H1 (cell line): ENCODE measurements at regions not wholly inside any gene's neighbourhood (a gene's known extent, or its start where the extent isn't known, plus 50 kb on each side); places are given as distances from the start of the nearest gene placed in this dataset.

Source experiments
- BCL11A ChIP-seq, 2 experiments: IDR thresholded peaks; one replicate each; pipeline ENCODE4 v1.6.1; 2011; ENCODE audit warnings: low read depth in 2 of 2, low read length in 2 of 2, mild to moderate bottlenecking in 2 of 2
- CHD1 ChIP-seq: IDR thresholded peaks from 2 replicates; pipeline ENCODE4 v1.6.1; 2012; ENCODE audit warnings: low read depth, low read length, improper control_type of control experiment
- MAFK ChIP-seq: IDR thresholded peaks from 2 replicates; pipeline ENCODE4 v1.6.1; 2012; ENCODE audit warnings: low read depth, mild to moderate bottlenecking, improper control_type of control experiment, low read length
- NANOG ChIP-seq: IDR thresholded peaks from 2 replicates; pipeline ENCODE4 v1.6.1; 2011; ENCODE audit warnings: low read length, low read depth, mild to moderate bottlenecking, inconsistent platforms; ENCODE audit not compliant: insufficient read depth, poor library complexity, severe bottlenecking
- SP4 ChIP-seq: IDR thresholded peaks from 2 replicates; pipeline ENCODE4 v1.6.1; 2012; ENCODE audit warnings: low read length, inconsistent platforms
- TF ChIP-seq, protein P1 (sequence below): IDR thresholded peaks from 2 replicates; pipeline ENCODE4 v1.6.1; 2012; ENCODE audit warnings: inconsistent platforms
- TF ChIP-seq, protein P2 (sequence below), 3 experiments: IDR thresholded peaks; 1 replicate in 2 of 3; 2 replicates in 1 of 3; pipeline versions ENCODE4 v1.5.1 to v1.6.1; 2011; ENCODE audit warnings: low read length in 3 of 3, mild to moderate bottlenecking in 3 of 3, inconsistent platforms in 2 of 3, low read depth in 1 of 3, moderate library complexity in 1 of 3; ENCODE audit not compliant: insufficient read depth in 1 of 3; ENCODE audit errors: control extremely low read depth in 1 of 3
- TF ChIP-seq, protein P3 (sequence below): fragments of 300-600 bp; sonication (generic); IDR thresholded peaks from 2 replicates; pipeline ENCODE4 v1.7.1; 2012; ENCODE audit warnings: low read length, moderate library complexity, mild to moderate bottlenecking, inconsistent platforms; ENCODE audit not compliant: insufficient replicate concordance

GRCh38 chr6:111971866-111972532 is 81.9 kb upstream of the CCN6 start (continued):
- TF ChIP-seq, protein P1, sequence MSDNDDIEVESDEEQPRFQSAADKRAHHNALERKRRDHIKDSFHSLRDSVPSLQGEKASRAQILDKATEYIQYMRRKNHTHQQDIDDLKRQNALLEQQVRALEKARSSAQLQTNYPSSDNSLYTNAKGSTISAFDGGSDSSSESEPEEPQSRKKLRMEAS, result no peak
- TF ChIP-seq NANOG (no peak), CHD1 (no peak), SP4 (no peak), BCL11A (IDR thresholded peaks at IDR 0.05; ENCODE audit: low read depth in 2 of 2, low read length in 2 of 2) (no peak), MAFK (no peak)
- TF ChIP-seq, protein P2, sequence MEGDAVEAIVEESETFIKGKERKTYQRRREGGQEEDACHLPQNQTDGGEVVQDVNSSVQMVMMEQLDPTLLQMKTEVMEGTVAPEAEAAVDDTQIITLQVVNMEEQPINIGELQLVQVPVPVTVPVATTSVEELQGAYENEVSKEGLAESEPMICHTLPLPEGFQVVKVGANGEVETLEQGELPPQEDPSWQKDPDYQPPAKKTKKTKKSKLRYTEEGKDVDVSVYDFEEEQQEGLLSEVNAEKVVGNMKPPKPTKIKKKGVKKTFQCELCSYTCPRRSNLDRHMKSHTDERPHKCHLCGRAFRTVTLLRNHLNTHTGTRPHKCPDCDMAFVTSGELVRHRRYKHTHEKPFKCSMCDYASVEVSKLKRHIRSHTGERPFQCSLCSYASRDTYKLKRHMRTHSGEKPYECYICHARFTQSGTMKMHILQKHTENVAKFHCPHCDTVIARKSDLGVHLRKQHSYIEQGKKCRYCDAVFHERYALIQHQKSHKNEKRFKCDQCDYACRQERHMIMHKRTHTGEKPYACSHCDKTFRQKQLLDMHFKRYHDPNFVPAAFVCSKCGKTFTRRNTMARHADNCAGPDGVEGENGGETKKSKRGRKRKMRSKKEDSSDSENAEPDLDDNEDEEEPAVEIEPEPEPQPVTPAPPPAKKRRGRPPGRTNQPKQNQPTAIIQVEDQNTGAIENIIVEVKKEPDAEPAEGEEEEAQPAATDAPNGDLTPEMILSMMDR (IDR thresholded peaks at IDR 0.05; ENCODE audit: control extremely low read depth in 1 of 3, insufficient read depth in 1 of 3, low read depth in 1 of 3, low read length in 3 of 3), result no peak
- TF ChIP-seq, protein P3, sequence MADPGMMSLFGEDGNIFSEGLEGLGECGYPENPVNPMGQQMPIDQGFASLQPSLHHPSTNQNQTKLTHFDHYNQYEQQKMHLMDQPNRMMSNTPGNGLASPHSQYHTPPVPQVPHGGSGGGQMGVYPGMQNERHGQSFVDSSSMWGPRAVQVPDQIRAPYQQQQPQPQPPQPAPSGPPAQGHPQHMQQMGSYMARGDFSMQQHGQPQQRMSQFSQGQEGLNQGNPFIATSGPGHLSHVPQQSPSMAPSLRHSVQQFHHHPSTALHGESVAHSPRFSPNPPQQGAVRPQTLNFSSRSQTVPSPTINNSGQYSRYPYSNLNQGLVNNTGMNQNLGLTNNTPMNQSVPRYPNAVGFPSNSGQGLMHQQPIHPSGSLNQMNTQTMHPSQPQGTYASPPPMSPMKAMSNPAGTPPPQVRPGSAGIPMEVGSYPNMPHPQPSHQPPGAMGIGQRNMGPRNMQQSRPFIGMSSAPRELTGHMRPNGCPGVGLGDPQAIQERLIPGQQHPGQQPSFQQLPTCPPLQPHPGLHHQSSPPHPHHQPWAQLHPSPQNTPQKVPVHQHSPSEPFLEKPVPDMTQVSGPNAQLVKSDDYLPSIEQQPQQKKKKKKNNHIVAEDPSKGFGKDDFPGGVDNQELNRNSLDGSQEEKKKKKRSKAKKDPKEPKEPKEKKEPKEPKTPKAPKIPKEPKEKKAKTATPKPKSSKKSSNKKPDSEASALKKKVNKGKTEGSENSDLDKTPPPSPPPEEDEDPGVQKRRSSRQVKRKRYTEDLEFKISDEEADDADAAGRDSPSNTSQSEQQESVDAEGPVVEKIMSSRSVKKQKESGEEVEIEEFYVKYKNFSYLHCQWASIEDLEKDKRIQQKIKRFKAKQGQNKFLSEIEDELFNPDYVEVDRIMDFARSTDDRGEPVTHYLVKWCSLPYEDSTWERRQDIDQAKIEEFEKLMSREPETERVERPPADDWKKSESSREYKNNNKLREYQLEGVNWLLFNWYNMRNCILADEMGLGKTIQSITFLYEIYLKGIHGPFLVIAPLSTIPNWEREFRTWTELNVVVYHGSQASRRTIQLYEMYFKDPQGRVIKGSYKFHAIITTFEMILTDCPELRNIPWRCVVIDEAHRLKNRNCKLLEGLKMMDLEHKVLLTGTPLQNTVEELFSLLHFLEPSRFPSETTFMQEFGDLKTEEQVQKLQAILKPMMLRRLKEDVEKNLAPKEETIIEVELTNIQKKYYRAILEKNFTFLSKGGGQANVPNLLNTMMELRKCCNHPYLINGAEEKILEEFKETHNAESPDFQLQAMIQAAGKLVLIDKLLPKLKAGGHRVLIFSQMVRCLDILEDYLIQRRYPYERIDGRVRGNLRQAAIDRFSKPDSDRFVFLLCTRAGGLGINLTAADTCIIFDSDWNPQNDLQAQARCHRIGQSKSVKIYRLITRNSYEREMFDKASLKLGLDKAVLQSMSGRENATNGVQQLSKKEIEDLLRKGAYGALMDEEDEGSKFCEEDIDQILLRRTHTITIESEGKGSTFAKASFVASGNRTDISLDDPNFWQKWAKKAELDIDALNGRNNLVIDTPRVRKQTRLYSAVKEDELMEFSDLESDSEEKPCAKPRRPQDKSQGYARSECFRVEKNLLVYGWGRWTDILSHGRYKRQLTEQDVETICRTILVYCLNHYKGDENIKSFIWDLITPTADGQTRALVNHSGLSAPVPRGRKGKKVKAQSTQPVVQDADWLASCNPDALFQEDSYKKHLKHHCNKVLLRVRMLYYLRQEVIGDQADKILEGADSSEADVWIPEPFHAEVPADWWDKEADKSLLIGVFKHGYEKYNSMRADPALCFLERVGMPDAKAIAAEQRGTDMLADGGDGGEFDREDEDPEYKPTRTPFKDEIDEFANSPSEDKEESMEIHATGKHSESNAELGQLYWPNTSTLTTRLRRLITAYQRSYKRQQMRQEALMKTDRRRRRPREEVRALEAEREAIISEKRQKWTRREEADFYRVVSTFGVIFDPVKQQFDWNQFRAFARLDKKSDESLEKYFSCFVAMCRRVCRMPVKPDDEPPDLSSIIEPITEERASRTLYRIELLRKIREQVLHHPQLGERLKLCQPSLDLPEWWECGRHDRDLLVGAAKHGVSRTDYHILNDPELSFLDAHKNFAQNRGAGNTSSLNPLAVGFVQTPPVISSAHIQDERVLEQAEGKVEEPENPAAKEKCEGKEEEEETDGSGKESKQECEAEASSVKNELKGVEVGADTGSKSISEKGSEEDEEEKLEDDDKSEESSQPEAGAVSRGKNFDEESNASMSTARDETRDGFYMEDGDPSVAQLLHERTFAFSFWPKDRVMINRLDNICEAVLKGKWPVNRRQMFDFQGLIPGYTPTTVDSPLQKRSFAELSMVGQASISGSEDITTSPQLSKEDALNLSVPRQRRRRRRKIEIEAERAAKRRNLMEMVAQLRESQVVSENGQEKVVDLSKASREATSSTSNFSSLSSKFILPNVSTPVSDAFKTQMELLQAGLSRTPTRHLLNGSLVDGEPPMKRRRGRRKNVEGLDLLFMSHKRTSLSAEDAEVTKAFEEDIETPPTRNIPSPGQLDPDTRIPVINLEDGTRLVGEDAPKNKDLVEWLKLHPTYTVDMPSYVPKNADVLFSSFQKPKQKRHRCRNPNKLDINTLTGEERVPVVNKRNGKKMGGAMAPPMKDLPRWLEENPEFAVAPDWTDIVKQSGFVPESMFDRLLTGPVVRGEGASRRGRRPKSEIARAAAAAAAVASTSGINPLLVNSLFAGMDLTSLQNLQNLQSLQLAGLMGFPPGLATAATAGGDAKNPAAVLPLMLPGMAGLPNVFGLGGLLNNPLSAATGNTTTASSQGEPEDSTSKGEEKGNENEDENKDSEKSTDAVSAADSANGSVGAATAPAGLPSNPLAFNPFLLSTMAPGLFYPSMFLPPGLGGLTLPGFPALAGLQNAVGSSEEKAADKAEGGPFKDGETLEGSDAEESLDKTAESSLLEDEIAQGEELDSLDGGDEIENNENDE, result no peak
